ENCODE measurements at regions not wholly inside any gene's neighbourhood (a gene's known extent, or its start where the extent isn't known, plus 50 kb on each side); places are given as distances from the start of the nearest gene placed in this dataset.

GRCh38 chr3:82031596-82031995 lies 270.2 kb upstream of the GBE1 start:
- TF ChIP-seq POLR2A (IDR thresholded peaks at IDR 0.05) (no peak), CTCF (IDR thresholded peaks at IDR 0.05 in 4 of 5, conservative IDR thresholded peaks at IDR 0.05 in 1 of 5) (no peak)
